Thoracic aorta (tissue), 2 donors: ENCODE measurements at regions not wholly inside any gene's neighbourhood (a gene's known extent, or its start where the extent isn't known, plus 50 kb on each side); places are given as distances from the start of the nearest gene placed in this dataset.
"Not testable (repeated sequence)": the region's sequence is repeated elsewhere in the genome, so short reads cannot be mapped to it uniquely, and the experiment has no call there.

ENCODE experiments used
- ATAC-seq: fragments of 150-250 bp; one replicate; pipeline ENCODE4 v1.8.0; 2017; ENCODE audit warnings: low read depth; ENCODE audit not compliant: insufficient number of reproducible peaks, low FRiP score
- DNase-seq: peaks from one replicate; pipeline ENCODE4 v3.0.0-alpha.2; 2020; ENCODE audit warnings: low spot score
- H3K27ac ChIP-seq, 2 donors: fragments of 200-600 bp; sonication (generic); 1 replicate in 1 of 2; 2 replicates in 1 of 2; pipeline ENCODE4 v1.5.1; 2016; ENCODE audit warnings: mild to moderate bottlenecking in 2 of 2, moderate library complexity in 2 of 2
- H3K27me3 ChIP-seq: fragments of 200-600 bp; sonication (generic); replicated peaks from 2 replicates; pipeline ENCODE4 v1.6.0; 2016; ENCODE audit warnings: mild to moderate bottlenecking; ENCODE audit not compliant: insufficient read depth
- H3K36me3 ChIP-seq: fragments of 200-600 bp; sonication (generic); one replicate; pipeline ENCODE4 v1.5.1; 2016
- H3K4me1 ChIP-seq, 2 donors: fragments of 200-600 bp; sonication (generic); 1 replicate in 1 of 2; 2 replicates in 1 of 2; pipeline versions ENCODE4 v1.5.1 to v1.6.0; 2016; ENCODE audit warnings: low read depth in 2 of 2, mild to moderate bottlenecking in 1 of 2; ENCODE audit not compliant: control insufficient read depth in 1 of 2
- H3K4me3 ChIP-seq: fragments of 200-600 bp; sonication (generic); 2 replicates; pipeline ENCODE4 v1.5.1; 2016; ENCODE audit warnings: mild to moderate bottlenecking
- H3K9me3 ChIP-seq: fragments of 200-600 bp; sonication (generic); 2 replicates; pipeline ENCODE4 v1.5.1; 2016
- TF ChIP-seq, protein P1 (sequence below): fragments of 200-600 bp; sonication (generic); IDR thresholded peaks from one replicate; pipeline ENCODE4 v1.5.1; 2019; ENCODE audit warnings: antibody characterized with exemption

DNA sequence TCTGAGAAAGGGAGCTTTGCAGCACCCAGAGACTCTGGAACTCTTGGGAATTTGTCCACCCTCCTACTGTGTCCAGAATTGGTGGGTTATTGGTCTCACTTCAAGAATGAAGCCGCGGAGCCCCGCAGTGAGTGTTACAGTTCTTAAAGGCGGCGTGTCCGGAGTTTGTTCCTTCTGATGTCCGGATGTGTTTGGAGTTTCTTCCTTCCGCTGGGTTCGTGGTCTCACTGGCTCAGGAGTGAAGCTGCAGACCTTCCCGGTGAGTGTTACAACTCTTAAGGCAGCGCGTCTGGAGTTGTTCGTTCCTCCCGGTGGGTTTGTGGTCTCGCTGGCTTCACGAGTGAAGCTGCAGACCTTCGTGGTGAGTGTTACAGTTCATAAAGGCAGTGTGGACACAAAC, 824.7 kb downstream of the LRRTM4 start:
- not testable (repeated sequence) for H3K27me3 ChIP-seq, DNase-seq, H3K9me3 ChIP-seq, H3K36me3 ChIP-seq, H3K4me1 ChIP-seq, H3K4me3 ChIP-seq, ATAC-seq, H3K27ac ChIP-seq

DNA sequence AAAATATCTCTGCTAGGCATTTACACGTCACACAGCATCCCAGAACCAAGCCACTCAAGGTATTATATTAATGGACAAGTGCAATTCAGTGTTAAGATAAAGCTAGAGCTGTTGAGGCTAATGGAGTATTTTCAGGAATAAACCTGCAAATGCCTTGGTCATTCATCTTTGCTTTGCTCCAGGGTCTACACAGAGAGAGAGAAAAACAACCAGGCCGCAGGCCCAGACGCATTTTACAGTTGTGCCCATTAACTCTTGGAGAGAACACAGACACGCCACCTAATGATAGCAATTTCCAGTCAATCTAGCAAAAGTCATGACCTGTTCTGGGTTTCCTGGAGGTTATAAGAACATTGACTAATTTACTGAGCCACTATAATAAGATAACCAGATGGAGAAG, 829.3 kb downstream of the LRRTM4 start:
- Histone ChIP-seq H3K9me3 (no peaks in the 10 kb centered on the region), H3K27ac (no peak overlapping the region), H3K36me3 (no peaks in the 10 kb centered on the region), H3K27me3 (no peaks in the 10 kb centered on the region), H3K4me1 (no peaks in the 10 kb centered on the region), H3K4me3 (no peak overlapping the region)
- DNase-seq, result no peak
- ATAC-seq, result no peak
- TF ChIP-seq, protein P1, sequence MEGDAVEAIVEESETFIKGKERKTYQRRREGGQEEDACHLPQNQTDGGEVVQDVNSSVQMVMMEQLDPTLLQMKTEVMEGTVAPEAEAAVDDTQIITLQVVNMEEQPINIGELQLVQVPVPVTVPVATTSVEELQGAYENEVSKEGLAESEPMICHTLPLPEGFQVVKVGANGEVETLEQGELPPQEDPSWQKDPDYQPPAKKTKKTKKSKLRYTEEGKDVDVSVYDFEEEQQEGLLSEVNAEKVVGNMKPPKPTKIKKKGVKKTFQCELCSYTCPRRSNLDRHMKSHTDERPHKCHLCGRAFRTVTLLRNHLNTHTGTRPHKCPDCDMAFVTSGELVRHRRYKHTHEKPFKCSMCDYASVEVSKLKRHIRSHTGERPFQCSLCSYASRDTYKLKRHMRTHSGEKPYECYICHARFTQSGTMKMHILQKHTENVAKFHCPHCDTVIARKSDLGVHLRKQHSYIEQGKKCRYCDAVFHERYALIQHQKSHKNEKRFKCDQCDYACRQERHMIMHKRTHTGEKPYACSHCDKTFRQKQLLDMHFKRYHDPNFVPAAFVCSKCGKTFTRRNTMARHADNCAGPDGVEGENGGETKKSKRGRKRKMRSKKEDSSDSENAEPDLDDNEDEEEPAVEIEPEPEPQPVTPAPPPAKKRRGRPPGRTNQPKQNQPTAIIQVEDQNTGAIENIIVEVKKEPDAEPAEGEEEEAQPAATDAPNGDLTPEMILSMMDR, result no peak

DNA sequence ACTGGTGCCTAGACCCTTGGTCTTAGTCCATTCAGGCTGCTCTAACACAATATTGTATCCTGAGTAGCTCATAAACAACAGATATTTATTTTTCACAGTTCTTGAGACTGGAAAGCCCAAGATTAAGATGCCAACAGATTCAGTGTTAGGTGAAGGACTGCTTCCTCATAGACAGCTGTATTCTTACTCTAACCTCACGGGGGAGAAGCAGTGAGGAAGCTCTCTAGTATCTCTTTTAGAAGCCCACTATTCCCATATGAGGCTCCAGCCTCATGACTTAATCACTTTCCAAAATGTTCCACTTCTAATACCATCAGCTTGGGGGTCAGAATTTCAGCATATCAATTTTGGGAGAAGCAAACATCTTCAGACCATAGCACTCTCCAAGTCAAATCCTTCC, 833.4 kb downstream of the LRRTM4 start:
- TF ChIP-seq, protein P1, result no peak
- H3K36me3 ChIP-seq, result no peaks in the 10 kb centered on the region
- no peak for DNase-seq
- H3K27ac ChIP-seq, result no peak overlapping the region
- no peaks in the 10 kb centered on the region for H3K27me3 ChIP-seq
- no peaks in the 10 kb centered on the region for H3K9me3 ChIP-seq
- no peak for ATAC-seq
- no peaks in the 10 kb centered on the region for H3K4me1 ChIP-seq
- H3K4me3 ChIP-seq, result no peak overlapping the region

DNA sequence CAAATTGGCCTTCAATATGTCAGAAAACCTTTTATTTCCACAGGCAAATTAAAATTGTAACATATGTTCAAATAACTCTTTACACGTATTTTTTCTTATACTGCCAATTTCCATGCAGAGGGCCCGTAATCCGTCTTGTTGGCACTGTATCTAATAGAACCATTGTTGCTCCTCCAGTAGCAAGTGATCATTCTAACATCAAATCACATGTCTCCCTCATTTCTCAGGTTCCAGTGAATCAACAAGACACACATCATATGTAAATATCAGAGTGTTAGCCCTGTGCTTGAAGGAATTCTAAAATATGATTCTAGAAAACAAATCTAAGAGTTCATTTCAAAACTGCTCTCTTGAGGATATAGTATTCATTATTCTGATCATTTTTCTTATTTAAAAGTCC, 834.3 kb downstream of the LRRTM4 start:
- Histone ChIP-seq H3K27me3 (no peaks in the 10 kb centered on the region), H3K4me3 (no peak overlapping the region), H3K36me3 (no peaks in the 10 kb centered on the region), H3K4me1 (no peaks in the 10 kb centered on the region), H3K27ac (no peak overlapping the region), H3K9me3 (no peaks in the 10 kb centered on the region)
- no peak for ATAC-seq
- TF ChIP-seq, protein P1, result no peak
- DNase-seq, result no peak

DNA sequence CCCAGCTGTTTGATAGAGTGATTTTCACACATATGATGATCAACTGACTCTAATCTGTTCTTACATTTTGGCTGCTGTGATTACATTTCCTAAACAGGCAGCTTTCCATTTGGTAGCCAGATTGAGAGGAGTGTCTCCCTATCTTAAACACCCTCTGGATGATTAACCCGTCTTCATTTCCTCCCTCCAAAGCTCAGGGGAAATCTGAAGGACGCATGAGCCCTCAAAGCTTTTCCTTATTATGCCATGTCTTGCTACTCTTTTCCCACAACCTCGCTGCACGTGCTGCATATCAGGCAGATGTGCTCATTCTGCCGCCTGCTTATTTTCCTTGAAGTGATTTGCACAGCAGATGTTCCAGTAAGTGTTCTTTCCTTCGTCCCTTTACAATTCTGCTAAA, 837.4 kb downstream of the LRRTM4 start:
- Histone ChIP-seq H3K4me1 (no peaks in the 10 kb centered on the region), H3K9me3 (no peaks in the 10 kb centered on the region), H3K27ac (no peak overlapping the region), H3K27me3 (no peaks in the 10 kb centered on the region), H3K4me3 (no peak overlapping the region), H3K36me3 (no peaks in the 10 kb centered on the region)
- ATAC-seq (no peak), DNase-seq (no peak)
- TF ChIP-seq, protein P1, result no peak

DNA sequence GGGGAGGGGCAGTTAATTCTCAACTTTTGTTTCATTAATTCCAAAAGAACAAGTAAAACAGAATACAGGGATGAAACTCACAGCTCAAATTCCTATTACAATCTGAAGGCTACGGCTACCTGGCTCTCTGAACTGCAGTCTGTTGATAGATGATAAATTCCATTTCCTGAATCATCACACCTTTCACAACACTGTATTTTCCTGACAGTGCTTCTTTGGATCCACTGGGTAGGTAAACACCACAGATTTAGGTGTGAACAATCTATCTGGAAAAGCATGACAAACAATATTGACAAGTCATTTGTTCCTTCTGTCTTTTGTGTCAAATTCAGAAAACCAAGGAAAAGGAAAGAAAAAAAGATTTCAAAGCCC, 843.2 kb downstream of the LRRTM4 start:
- H3K9me3 ChIP-seq, result no peaks in the 10 kb centered on the region
- TF ChIP-seq, protein P1, result no peak
- no peaks in the 10 kb centered on the region for H3K36me3 ChIP-seq
- H3K27ac ChIP-seq, result no peak overlapping the region
- H3K27me3 ChIP-seq, result no peaks in the 10 kb centered on the region
- DNase-seq, result no peak
- H3K4me3 ChIP-seq, result no peak overlapping the region
- no peaks in the 10 kb centered on the region for H3K4me1 ChIP-seq
- ATAC-seq, result no peak
